GM21381 (cell line): ENCODE measurements at regions not wholly inside any gene's neighbourhood (a gene's known extent, or its start where the extent isn't known, plus 50 kb on each side); places are given as distances from the start of the nearest gene placed in this dataset.
"Not testable (repeated sequence)": the region's sequence is repeated elsewhere in the genome, so short reads cannot be mapped to it uniquely, and the experiment has no call there.

Source experiments
- ATAC-seq: cut with Tn5 transposase; IDR thresholded peaks from one replicate; pipeline ENCODE4 v1.9.1; 2021; ENCODE audit warnings: mild to moderate bottlenecking, moderate library complexity; ENCODE audit not compliant: unreplicated experiment

DNA sequence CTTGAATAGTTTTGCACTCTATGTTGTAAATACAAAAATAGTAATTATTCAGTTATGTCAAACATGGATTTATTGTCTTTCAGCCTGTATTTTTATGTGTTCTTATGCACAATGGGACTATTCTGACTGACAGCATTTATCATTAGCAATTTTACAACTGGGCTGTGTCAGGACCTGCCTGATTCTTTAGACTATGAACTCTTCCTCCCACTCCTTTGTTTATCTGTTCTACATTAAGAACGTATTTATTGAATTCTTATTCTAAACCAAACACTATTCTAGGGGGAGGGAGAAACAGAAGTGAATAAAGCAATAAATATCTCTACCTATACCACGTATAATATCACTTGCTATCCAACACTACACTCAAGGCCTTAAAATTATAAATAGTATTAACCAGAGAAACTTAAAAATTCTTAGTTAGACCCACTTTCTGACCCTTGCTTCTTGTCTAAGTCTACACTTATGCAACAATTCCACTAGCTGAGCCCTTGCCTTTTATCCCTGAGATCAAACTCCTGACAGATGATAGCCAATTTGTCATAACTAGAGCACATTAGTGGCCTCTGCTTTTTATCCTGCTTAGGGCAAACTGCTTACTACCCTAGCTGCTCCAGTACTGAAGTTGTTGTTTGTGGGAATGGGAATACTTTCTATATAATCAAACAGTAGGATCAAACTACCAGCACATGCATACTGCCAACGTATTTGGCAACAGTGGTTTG, 494.3 kb downstream of the BRINP3 start:
- no peak for ATAC-seq

GRCh38 chr1:189986516-189986915, 491.1 kb downstream of the BRINP3 start:
- no peak for ATAC-seq

DNA sequence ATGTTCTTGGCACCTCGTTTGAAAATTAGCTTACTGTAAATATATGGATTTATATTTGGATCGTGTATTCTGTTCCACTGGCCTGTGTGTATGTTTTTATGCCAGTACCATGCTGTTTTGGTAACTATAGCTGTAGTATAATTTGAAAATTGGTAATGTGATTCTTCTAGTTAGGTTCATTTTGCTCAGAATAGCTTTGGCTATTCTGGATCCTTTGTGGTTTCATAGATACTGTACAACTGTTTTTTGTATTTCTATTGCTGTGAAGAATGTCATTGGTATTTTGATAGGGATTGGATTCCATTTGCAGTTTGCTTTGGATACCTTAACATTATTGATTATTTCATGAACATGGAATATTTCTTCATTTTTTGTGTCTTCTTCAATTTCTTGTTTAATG, 490.2 kb downstream of the BRINP3 start:
- no peak for ATAC-seq

- no peak for ATAC-seq
Measured at GRCh38 chr1:189992856-189993255, 484.8 kb downstream of the BRINP3 start.

DNA sequence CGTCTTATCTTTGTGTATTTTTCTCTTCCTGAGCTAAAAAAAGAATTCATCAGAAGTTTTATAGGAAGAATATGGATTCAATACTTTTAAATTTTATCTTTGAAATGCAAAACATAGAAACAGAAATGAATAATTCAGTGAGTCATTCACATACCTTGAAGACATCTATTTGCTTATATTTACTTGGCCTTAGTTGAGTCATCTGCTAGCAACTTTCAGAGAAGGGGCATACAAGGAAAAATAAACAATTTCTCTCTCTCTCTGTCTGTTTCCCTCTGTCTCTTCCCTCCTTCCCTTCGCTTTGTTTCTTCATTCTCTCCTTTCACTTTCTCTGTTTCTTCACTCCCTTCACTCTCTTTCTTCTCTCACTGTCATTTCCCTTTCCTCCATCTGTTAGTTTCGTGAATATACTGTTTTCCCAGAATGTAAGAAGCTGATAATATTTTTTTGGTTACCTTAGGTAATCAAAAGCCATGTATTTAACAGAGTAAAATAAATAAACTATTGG, 477.2 kb downstream of the BRINP3 start:
- ATAC-seq, result no peak

DNA sequence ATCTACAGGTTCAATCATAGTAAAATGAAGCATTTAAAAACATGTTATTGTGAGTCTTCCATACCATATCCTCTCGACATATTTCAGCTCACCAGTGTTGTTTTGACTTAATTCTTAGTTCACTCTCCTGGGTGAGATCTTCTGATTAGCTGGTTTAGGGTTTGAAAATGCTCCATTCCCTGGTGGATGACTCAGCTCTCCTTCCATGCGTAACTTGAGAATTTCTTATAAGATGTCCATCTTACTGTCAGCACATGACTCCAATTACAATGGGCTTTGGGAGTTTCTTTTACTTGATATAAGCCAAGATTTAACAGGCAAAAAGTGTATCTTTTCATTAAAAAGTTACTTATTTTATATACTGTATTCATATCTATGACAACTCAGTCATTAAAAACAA, 476.5 kb downstream of the BRINP3 start:
- no peak for ATAC-seq

DNA sequence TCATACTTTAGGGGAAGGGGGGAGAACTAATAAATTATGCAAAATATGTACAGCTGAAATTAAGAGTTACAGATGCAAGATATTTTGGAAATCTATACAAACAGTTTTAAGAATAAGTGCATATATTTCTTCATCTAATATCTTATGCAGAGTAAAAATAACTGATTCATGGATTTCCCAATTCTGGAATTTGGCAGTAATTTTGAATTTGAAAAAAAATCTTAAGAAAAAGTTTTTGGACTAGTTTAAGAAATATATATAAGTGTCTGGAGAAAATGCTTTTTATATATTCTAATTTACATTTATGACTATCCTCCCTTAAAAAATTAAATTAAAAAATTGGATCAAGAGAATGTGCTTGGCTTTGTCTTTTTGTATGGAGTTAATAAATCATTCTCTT, 474.3 kb downstream of the BRINP3 start:
- ATAC-seq, result no peak

DNA sequence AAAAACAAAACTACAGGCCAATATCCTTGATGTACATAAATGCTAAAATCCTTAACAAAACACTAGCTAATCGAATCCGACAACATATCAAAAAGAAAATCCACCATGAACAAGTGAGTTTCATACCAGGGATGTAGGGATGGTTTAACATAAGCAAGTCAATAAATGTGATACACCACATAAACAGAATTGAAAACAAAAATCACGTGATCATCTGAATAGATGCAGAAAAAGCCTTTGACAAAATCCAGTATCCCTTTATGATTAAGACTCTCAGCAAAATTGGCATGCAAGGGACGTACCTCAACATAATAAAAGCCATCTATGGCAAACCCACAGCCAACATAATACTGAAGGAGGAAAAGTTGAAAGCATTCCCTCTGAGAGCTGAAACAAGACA, 466.1 kb downstream of the BRINP3 start:
- ATAC-seq, result no peak

DNA sequence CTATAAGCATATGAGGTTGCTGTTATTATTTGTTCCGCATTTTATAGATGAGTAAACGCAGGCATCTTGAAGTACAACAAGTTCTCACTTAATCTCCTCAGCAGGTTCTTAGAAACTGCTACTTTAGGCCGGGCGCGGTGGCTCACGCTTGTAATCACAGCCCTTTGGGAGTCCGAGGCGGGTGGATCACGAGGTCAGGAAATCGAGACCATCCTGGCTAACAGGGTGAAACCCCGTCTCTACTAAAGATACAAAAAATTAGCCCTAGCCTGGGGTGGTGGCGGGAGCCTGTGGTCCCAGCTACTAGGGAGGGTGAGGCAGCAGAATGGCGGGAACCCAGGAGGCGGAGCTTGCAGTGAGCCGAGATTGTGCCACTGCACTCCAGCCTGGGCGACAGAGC, 458.5 kb downstream of the BRINP3 start:
- not testable (repeated sequence) for ATAC-seq

DNA sequence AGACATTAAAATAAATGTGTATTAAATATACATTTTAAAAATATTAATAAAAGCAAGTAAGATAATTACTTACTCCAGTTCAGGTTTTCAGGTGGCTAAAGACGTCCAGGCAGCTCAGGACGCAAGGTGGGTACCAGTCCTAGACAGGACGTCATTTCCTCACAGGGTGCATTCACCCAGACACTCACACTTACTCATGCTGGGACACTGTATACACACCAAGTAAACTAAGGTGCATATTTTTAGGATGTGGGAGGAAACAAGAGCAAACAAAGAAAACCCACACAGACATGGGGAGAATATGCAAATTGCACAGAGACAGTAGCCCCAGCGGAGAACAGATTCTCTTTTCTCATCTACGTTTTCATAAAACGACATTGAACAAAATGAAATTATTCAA, 457.9 kb downstream of the BRINP3 start:
- ATAC-seq, result no peak

DNA sequence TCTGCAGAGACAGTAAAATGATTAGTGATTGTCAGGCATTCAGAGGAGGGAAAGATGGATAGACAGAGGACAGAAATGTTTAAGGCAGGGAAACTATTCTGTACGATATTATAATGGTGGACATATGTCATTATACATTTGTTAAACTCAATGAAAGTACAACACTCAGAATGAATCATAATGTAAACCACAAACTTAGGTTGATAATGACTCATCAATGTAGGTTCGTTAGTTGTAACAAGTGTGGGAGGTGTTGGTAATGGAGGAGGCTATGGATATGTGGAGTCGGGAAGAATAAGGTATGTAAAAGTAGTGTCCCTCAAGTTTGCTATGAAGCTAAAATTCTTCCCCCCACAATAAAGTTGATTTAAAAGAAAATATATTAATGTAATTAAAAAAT, 455.0 kb downstream of the BRINP3 start:
- ATAC-seq, result no peak

DNA sequence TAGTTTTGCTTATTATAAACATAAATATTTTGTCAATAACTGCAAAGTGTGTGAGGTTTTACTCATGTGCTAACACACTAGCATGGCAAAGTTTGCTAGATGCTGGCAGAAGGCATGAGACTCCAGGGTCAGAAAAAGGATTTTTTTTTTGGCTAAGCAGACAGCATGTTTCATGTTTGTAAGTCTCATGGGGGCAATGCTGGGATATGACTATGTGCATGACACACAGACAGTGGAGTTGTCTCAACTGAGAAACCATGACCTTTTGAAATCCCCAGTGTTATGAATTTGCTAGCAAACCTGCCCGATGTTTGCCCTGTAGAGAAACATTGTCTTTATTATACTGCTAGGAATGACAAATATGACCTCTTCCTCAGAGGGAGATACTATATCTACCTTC, 448.2 kb downstream of the BRINP3 start:
- ATAC-seq, result no peak

- no peak for ATAC-seq
Measured at GRCh38 chr1:190043655-190044054, 434.0 kb downstream of the BRINP3 start.

DNA sequence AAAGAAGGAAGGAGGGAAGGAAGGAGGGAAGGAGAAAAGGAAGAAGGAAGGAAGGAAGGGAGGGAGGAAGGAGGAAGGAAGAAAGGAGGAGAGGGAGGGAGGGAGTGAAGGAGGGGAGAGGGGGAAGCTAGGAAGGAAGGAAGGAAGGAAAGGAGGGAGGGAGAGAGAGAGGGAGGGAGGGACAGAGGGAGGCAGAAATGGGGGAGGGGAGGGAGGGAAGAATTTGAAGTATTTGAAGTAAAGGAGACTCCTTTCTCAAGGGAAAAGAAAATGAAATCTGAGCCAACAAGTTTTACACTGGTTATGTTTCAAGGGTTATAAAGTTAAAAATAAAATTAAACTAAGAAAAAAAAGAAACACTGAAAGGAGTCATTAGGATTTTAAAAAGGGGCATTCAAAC, 431.4 kb downstream of the BRINP3 start:
- no peak for ATAC-seq
